Type B pancreatic cell (in vitro differentiated cells): ENCODE measurements at regions not wholly inside any gene's neighbourhood (a gene's known extent, or its start where the extent isn't known, plus 50 kb on each side); places are given as distances from the start of the nearest gene placed in this dataset.

Experiments
- DNase-seq: peaks from one replicate; pipeline ENCODE4 v3.0.0; 2021; ENCODE audit warnings: mixed read lengths; ENCODE audit not compliant: unreplicated experiment; ENCODE audit errors: extremely low spot score
- H3K27ac Mint-ChIP-seq: 2 replicates; pipeline ENCODE4 v1.8.0; 2021; ENCODE audit warnings: mild to moderate bottlenecking, mixed read lengths
- H3K27me3 Mint-ChIP-seq: 2 replicates; pipeline ENCODE4 v1.8.0; 2021; ENCODE audit warnings: mixed read lengths
- H3K36me3 Mint-ChIP-seq: 2 replicates; pipeline ENCODE4 v1.8.0; 2021; ENCODE audit warnings: mixed read lengths
- H3K4me1 Mint-ChIP-seq: one replicate; pipeline ENCODE4 v1.8.0; 2021; ENCODE audit warnings: mixed read lengths; ENCODE audit not compliant: unreplicated experiment
- H3K4me3 Mint-ChIP-seq: 2 replicates; pipeline ENCODE4 v1.8.0; 2021; ENCODE audit warnings: mild to moderate bottlenecking, mixed read lengths
- H3K9me3 Mint-ChIP-seq: 2 replicates; pipeline ENCODE4 v1.8.0; 2021; ENCODE audit warnings: mixed read lengths
- TF ChIP-seq, protein P1 (sequence below): fragments of 200-600 bp; sonication (generic); conservative IDR thresholded peaks from 2 replicates; pipeline ENCODE4 v1.5.0; 2021; ENCODE audit warnings: antibody characterized with exemption, mild to moderate bottlenecking

DNA sequence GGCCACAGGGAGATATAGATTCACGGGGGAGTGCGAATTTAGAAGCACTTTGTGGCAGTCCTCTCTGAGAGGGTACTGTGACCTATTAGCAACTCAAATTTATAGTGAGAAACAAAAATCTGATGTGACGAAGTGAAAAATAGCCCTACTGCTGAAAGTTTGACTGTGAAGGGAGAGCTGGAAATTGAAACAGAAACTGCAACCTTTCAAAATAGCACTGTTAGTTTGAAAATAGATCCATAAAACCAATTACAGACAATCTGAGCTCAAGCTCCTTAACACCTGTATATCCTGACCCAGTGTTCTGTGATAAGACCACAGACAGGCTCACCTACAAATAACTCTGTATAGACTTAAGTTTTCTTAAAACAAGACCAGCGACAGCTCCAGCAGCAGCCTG, 420.1 kb downstream of the IRX1 start:
- TF ChIP-seq, protein P1, sequence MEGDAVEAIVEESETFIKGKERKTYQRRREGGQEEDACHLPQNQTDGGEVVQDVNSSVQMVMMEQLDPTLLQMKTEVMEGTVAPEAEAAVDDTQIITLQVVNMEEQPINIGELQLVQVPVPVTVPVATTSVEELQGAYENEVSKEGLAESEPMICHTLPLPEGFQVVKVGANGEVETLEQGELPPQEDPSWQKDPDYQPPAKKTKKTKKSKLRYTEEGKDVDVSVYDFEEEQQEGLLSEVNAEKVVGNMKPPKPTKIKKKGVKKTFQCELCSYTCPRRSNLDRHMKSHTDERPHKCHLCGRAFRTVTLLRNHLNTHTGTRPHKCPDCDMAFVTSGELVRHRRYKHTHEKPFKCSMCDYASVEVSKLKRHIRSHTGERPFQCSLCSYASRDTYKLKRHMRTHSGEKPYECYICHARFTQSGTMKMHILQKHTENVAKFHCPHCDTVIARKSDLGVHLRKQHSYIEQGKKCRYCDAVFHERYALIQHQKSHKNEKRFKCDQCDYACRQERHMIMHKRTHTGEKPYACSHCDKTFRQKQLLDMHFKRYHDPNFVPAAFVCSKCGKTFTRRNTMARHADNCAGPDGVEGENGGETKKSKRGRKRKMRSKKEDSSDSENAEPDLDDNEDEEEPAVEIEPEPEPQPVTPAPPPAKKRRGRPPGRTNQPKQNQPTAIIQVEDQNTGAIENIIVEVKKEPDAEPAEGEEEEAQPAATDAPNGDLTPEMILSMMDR: no peak
- peaks cover 46% of the 10 kb centered on the region for H3K27me3 Mint-ChIP-seq
- peaks cover 19% of the 10 kb centered on the region for H3K4me1 Mint-ChIP-seq
- H3K27ac Mint-ChIP-seq: no peak overlapping the region
- H3K9me3 Mint-ChIP-seq: peaks cover 7% of the 10 kb centered on the region
- DNase-seq: no peak
- H3K4me3 Mint-ChIP-seq: no peak overlapping the region
- no peaks in the 10 kb centered on the region for H3K36me3 Mint-ChIP-seq

DNA sequence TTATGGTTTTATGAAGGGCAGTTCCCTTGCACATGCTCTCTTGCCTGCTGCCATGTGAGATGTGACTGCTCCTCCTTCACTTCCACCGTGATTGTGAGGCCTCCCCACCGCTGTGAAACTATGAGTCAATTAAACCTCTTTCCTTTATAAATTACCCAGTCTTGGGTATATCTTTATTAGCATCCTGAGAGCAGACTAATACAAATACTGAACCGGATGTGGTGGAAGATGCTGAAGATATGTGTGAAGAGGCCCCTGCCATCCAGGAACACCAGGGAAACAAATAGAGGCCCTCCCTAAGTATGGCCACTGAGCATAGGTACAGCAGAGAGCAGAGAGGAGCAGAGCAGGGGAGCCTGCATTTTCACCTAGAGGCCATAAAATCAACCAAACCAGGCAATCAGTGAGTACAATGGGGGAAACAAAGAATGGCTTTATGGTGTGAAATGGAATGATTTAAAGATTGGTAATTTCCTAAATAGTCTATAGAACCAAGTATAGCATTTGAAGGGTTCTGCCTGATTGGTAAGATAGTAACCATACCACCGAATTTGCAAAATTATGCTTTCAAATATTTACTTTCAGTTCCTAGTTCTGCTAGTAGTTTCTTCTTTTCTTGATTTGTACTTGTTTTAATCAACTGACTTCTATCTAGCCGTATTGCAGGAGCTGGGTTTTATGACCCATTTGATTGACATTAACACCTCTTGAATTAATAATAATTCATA, 421.6 kb downstream of the IRX1 start:
- Mint-ChIP-seq H3K36me3 (peaks cover 4% of the 10 kb centered on the region), H3K4me3 (no peak overlapping the region), H3K27me3 (peaks cover 52% of the 10 kb centered on the region), H3K9me3 (peaks cover 7% of the 10 kb centered on the region), H3K27ac (no peak overlapping the region), H3K4me1 (peaks cover 19% of the 10 kb centered on the region)
- TF ChIP-seq, protein P1: no peak
- no peak for DNase-seq

DNA sequence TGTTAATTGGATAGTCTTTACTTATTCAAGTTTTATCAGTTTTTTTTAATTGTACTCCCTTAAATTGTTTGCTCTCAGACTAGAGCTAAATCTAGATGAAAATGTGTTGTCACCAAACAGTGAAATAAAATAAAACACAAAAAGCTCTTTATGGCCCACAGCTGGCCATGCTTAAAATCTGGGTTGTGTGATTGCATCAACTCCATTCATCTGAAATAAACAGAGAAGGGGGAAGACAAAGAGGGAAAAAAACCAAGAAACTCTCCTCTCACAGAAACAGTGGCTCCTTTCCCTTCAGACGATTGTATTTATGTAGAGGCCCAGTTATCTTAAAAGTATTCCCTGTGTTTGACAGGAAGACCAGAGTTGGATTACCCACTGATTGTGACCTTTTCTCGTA, 422.4 kb downstream of the IRX1 start:
- peaks cover 4% of the 10 kb centered on the region for H3K36me3 Mint-ChIP-seq
- H3K27me3 Mint-ChIP-seq: peaks cover 53% of the 10 kb centered on the region
- peaks cover 23% of the 10 kb centered on the region for H3K4me1 Mint-ChIP-seq
- no peak overlapping the region for H3K27ac Mint-ChIP-seq
- H3K9me3 Mint-ChIP-seq: peaks cover 7% of the 10 kb centered on the region
- TF ChIP-seq, protein P1: no peak
- DNase-seq: no peak
- no peak overlapping the region for H3K4me3 Mint-ChIP-seq

DNA sequence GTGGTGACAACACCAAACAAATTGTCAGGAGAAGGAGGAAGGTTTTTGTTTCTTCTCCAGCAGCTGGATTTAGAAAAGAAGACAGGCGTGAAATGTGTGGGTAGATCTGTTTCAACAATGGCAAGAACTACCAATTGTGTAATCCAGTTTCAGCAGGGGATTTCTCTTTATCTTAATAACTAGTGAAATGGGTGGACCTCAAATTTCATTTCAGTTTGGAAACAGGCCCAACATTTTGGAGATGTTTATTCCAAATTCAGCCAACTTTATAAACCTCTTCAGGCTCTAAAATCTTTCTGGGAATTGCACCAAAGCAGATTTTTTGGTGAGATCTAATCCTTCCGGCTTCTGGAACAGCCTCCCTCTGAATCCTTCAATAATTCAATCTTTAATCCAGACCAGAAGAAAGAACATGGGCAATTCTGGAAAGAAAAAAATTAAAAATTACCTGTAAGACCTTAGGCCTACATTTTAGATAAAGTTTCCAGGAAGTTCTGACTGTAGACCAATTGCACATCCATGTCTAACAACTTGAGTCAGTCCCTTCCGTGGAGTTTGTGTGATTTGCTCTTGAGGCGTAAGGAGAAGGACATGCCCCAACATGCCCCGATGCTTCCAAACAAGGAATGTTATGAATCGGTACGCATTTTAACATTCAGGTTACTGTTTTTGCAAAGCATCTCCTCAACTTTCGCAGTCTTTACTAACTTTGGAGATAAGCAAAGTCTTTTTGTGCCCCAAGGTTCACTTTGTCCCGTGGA, 423.6 kb downstream of the IRX1 start:
- Mint-ChIP-seq H3K4me3 (no peak overlapping the region), H3K9me3 (peaks cover 7% of the 10 kb centered on the region), H3K27me3 (peaks cover 53% of the 10 kb centered on the region), H3K4me1 (peaks cover 23% of the 10 kb centered on the region), H3K27ac (no peak overlapping the region), H3K36me3 (peaks cover 4% of the 10 kb centered on the region)
- no peak for DNase-seq
- TF ChIP-seq, protein P1: no peak

DNA sequence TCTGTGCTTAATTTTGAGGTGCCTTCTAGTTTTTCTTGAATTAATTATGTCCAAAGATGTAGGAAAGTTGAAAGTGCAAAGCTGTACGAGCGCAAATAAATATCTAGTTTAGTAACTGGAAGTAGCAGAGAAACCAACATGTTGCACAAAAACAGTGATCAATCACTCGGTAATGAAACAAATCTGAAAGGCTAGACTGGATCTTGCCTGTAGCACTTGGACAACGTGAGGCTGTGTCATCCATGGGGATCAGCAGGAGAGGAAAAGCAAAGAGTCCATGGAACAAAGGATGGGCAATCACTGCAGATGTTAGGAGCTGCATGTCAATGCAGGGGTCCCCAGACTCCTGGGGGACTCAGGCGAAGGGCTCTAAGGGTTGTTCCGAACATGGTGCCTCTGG, 424.2 kb downstream of the IRX1 start:
- Mint-ChIP-seq H3K36me3 (peaks cover 4% of the 10 kb centered on the region), H3K4me1 (peaks cover 23% of the 10 kb centered on the region), H3K9me3 (peaks cover 7% of the 10 kb centered on the region), H3K27ac (no peak overlapping the region), H3K4me3 (no peak overlapping the region), H3K27me3 (peaks cover 49% of the 10 kb centered on the region)
- TF ChIP-seq, protein P1: no peak
- DNase-seq: no peak
